ENCODE measurements at regions not wholly inside any gene's neighbourhood (a gene's known extent, or its start where the extent isn't known, plus 50 kb on each side); places are given as distances from the start of the nearest gene placed in this dataset.
"Not testable (repeated sequence)": the region's sequence is repeated elsewhere in the genome, so short reads cannot be mapped to it uniquely, and the experiment has no call there.

GRCh38 chr2:219868635-219869034, 241.2 kb downstream of the SLC4A3 start:
- intact Hi-C loops (cut with DNase I): no loop called here
- ATAC-seq: no peak
- no peak for DNase-seq

- ATAC-seq: peak in 1 of 2 donors; percentile 22
- DNase-seq: no peak
- intact Hi-C loops (cut with DNase I): no loop called here
Observed at GRCh38 chr2:219870041-219870440, 242.6 kb downstream of the SLC4A3 start.

GRCh38 chr2:219871351-219871750, 243.9 kb downstream of the SLC4A3 start:
- no peak for ATAC-seq
- DNase-seq: no peak
- intact Hi-C loops (cut with DNase I): no loop called here

GRCh38 chr2:219875036-219875435, 247.6 kb downstream of the SLC4A3 start:
- intact Hi-C loops (cut with DNase I): no loop called here
- no peak for ATAC-seq
- no peak for DNase-seq

- DNase-seq; ATAC-seq; intact Hi-C loops (cut with DNase I): not testable (repeated sequence)
Observed at GRCh38 chr2:219875986-219876385, 248.6 kb downstream of the SLC4A3 start.

GRCh38 chr2:219876931-219877330, 249.5 kb downstream of the SLC4A3 start:
- no peak for DNase-seq
- intact Hi-C loops (cut with DNase I): no loop called here

GRCh38 chr2:219877728-219878127, 250.3 kb downstream of the SLC4A3 start:
- ATAC-seq: no peak
- intact Hi-C loops (cut with DNase I): no loop called here
- no peak for DNase-seq

More at GRCh38 chr2:219876931-219877330, 249.5 kb downstream of the SLC4A3 start:
- no peak for ATAC-seq

GRCh38 chr2:219878516-219878915, 251.1 kb downstream of the SLC4A3 start:
- DNase-seq (no peak), ATAC-seq (no peak)
- intact Hi-C loops (cut with DNase I): no loop called here

GRCh38 chr2:219881851-219882250, 254.4 kb downstream of the SLC4A3 start:
- intact Hi-C loops (cut with DNase I): no loop called here
- ATAC-seq (no peak), DNase-seq (no peak)

- intact Hi-C loops (cut with DNase I): no loop called here
- no peak for DNase-seq
- no peak for ATAC-seq
Observed at GRCh38 chr2:219886615-219887014, 259.2 kb downstream of the SLC4A3 start.

GRCh38 chr2:219887870-219888269, 260.4 kb downstream of the SLC4A3 start:
- DNase-seq (no peak), ATAC-seq (no peak)
- intact Hi-C loops (cut with DNase I): no loop called here

GRCh38 chr2:219893541-219893940, 266.1 kb downstream of the SLC4A3 start:
- ATAC-seq (peak in 1 of 2 donors; percentile 44), DNase-seq (no peak)
- intact Hi-C loops (cut with DNase I): no loop called here

GRCh38 chr2:219897456-219897855, 270.0 kb downstream of the SLC4A3 start:
- ATAC-seq (no peak), DNase-seq (no peak)
- intact Hi-C loops (cut with DNase I): no loop called here

GRCh38 chr2:219901155-219901554, 273.7 kb downstream of the SLC4A3 start:
- DNase-seq: no peak
- no peak for ATAC-seq
- intact Hi-C loops (cut with DNase I): no loop called here

- DNase-seq: no peak
- intact Hi-C loops (cut with DNase I): no loop called here
- ATAC-seq: no peak
Observed at GRCh38 chr2:219902891-219903552, 275.6 kb downstream of the SLC4A3 start.

- no peak for ATAC-seq
Observed at GRCh38 chr2:219905640-219906039, 278.2 kb downstream of the SLC4A3 start.

GRCh38 chr2:219906114-219907010, 278.9 kb downstream of the SLC4A3 start:
- DNase-seq (no peak), ATAC-seq (no peak)
- intact Hi-C loops (cut with DNase I): no loop called here

More at GRCh38 chr2:219905640-219906039, 278.2 kb downstream of the SLC4A3 start:
- DNase-seq: no peak
- intact Hi-C loops (cut with DNase I): no loop called here

- ATAC-seq (no peak), DNase-seq (no peak)
- intact Hi-C loops (cut with DNase I): no loop called here
Observed at GRCh38 chr2:219907011-219907365, 279.6 kb downstream of the SLC4A3 start.

GRCh38 chr2:219908538-219908937, 281.1 kb downstream of the SLC4A3 start:
- no peak for ATAC-seq
- DNase-seq: no peak
- intact Hi-C loops (cut with DNase I): no loop called here

GRCh38 chr2:219911541-219911940, 284.1 kb downstream of the SLC4A3 start:
- DNase-seq: no peak
- intact Hi-C loops (cut with DNase I): no loop called here
- ATAC-seq: no peak

GRCh38 chr2:219912491-219912921, 285.1 kb downstream of the SLC4A3 start:
- DNase-seq: no peak
- peak; percentile 82 to 88 for ATAC-seq

More at GRCh38 chr2:219912491-219912921, 285.1 kb downstream of the SLC4A3 start:
- intact Hi-C loops (cut with DNase I): no loop called here
